CD4-positive, CD25-positive, alpha-beta regulatory T cell (primary cell): ENCODE measurements at regions not wholly inside any gene's neighbourhood (a gene's known extent, or its start where the extent isn't known, plus 50 kb on each side); places are given as distances from the start of the nearest gene placed in this dataset.
A peak's percentile ranks its signal among the peaks of the same experiment; 100 is the strongest.

Experiments used
- ATAC-seq, 2 donors: fragments of 150-1000 bp; cut with Tn5 transposase; one replicate each; pipeline ENCODE4 v1.10.0; 2021; ENCODE audit warnings: low read depth in 2 of 2, moderate number of reproducible peaks in 2 of 2, moderate library complexity in 1 of 2
- DNase-seq, 3 donors: peaks; one replicate each; pipeline versions ENCODE4 v3.0.0 to v3.0.0-alpha.2; 2012 to 2022; ENCODE audit warnings: mixed read lengths in 1 of 3
- H3K27ac ChIP-seq: one replicate; pipeline ENCODE4 v1.7.0; 2013; ENCODE audit warnings: mild to moderate bottlenecking, low read length; ENCODE audit not compliant: insufficient read depth, poor library complexity, severe bottlenecking
- H3K27me3 ChIP-seq: one replicate; pipeline ENCODE4 v1.7.0; 2013; ENCODE audit warnings: low read length; ENCODE audit not compliant: control insufficient read depth, insufficient read depth
- H3K36me3 ChIP-seq: one replicate; pipeline ENCODE4 v1.7.0; 2013; ENCODE audit warnings: mild to moderate bottlenecking, low read length, moderate library complexity; ENCODE audit not compliant: control insufficient read depth, insufficient read depth
- H3K4me1 ChIP-seq: 2 replicates; pipeline ENCODE4 v1.7.0; 2013; ENCODE audit warnings: mild to moderate bottlenecking, low read length; ENCODE audit not compliant: insufficient read depth, control insufficient read depth, poor library complexity, severe bottlenecking
- H3K4me3 ChIP-seq: one replicate; pipeline ENCODE4 v1.7.0; 2013; ENCODE audit warnings: low read depth, mild to moderate bottlenecking, low read length, moderate library complexity
- H3K9me3 ChIP-seq, 2 experiments: 1 replicate in 1 of 2; 2 replicates in 1 of 2; pipeline ENCODE4 v1.7.0; 2013; ENCODE audit warnings: low read length in 2 of 2, mild to moderate bottlenecking in 1 of 2, moderate library complexity in 1 of 2; ENCODE audit not compliant: control insufficient read depth in 2 of 2
- H3K27ac Mint-ChIP-seq, 3 donors: one replicate each; pipeline ENCODE4 v1.8.0; 2020 to 2022; ENCODE audit warnings: mild to moderate bottlenecking in 3 of 3, mixed read lengths in 3 of 3, moderate library complexity in 2 of 3
- H3K27me3 Mint-ChIP-seq: one replicate; pipeline ENCODE4 v1.8.0; 2022; ENCODE audit warnings: mild to moderate bottlenecking, mixed read lengths
- H3K36me3 Mint-ChIP-seq: one replicate; pipeline ENCODE4 v1.8.0; 2020; ENCODE audit warnings: mixed read lengths
- H3K4me1 Mint-ChIP-seq, 4 donors: one replicate each; pipeline ENCODE4 v1.8.0; 2020 to 2022; ENCODE audit warnings: mixed read lengths in 4 of 4, mild to moderate bottlenecking in 1 of 4
- H3K4me3 Mint-ChIP-seq, 4 donors: one replicate each; pipeline ENCODE4 v1.8.0; 2020 to 2022; ENCODE audit warnings: mild to moderate bottlenecking in 4 of 4, mixed read lengths in 4 of 4, moderate library complexity in 3 of 4
- H3K9me3 Mint-ChIP-seq, 7 donors: one replicate each; pipeline ENCODE4 v1.8.0; 2020 to 2022; ENCODE audit warnings: mixed read lengths in 7 of 7, mild to moderate bottlenecking in 3 of 7, moderate library complexity in 2 of 7

GRCh38 chr13:30367296-30367695 lies 55.0 kb upstream of the UBE2L5 start:
- no peak overlapping the region for H3K4me3 ChIP-seq
- no peak overlapping the region for H3K27ac ChIP-seq
- H3K36me3 Mint-ChIP-seq, result peaks cover 53% of the 10 kb centered on the region
- H3K27me3 Mint-ChIP-seq, result no peaks in the 10 kb centered on the region
- no peaks in the 10 kb centered on the region for H3K9me3 ChIP-seq
- peaks cover 6 to 58% (median 44%) of the 10 kb centered on the region in 4 donors for H3K4me1 Mint-ChIP-seq
- peaks cover 72% of the 10 kb centered on the region for H3K36me3 ChIP-seq
- ATAC-seq, result no peak
- H3K27ac Mint-ChIP-seq, result no peak overlapping the region
- no peak overlapping the region for H3K4me3 Mint-ChIP-seq
- DNase-seq, result no peak
- peaks cover 0 to 1% (median 0%) of the 10 kb centered on the region in 7 donors for H3K9me3 Mint-ChIP-seq
- H3K4me1 ChIP-seq, result peaks cover 39% of the 10 kb centered on the region
- no peaks in the 10 kb centered on the region for H3K27me3 ChIP-seq

GRCh38 chr13:30370146-30370545 lies 52.1 kb upstream of the UBE2L5 start:
- Histone ChIP-seq H3K9me3 (no peaks in the 10 kb centered on the region), H3K4me3 (peak overlapping the region; percentile 85), H3K36me3 (peaks cover 44% of the 10 kb centered on the region), H3K27ac (peak overlapping the region; percentile 85), H3K27me3 (no peaks in the 10 kb centered on the region), H3K4me1 (peaks cover 67% of the 10 kb centered on the region)
- Mint-ChIP-seq H3K4me1 (peaks cover 14 to 77% (median 63%) of the 10 kb centered on the region in 4 donors), H3K4me3 (peak overlapping the region; percentile 46 to 80 (median 70)), H3K27ac (peak overlapping the region; percentile 83 to 99 (median 94)), H3K27me3 (peaks cover 5% of the 10 kb centered on the region), H3K9me3 (peaks cover 0 to 1% (median 0%) of the 10 kb centered on the region in 7 donors), H3K36me3 (peaks cover 42% of the 10 kb centered on the region)
- DNase-seq, result no peak
- ATAC-seq, result no peak

GRCh38 chr13:30370916-30371521 lies 51.3 kb upstream of the UBE2L5 start:
- Histone ChIP-seq H3K27ac (peak overlapping the region; percentile 85), H3K9me3 (no peaks in the 10 kb centered on the region), H3K36me3 (peaks cover 35% of the 10 kb centered on the region), H3K27me3 (no peaks in the 10 kb centered on the region), H3K4me1 (peaks cover 75% of the 10 kb centered on the region), H3K4me3 (peak overlapping the region; percentile 85)
- H3K36me3 Mint-ChIP-seq, result peaks cover 35% of the 10 kb centered on the region
- peaks cover 0 to 1% (median 0%) of the 10 kb centered on the region in 7 donors for H3K9me3 Mint-ChIP-seq
- H3K4me3 Mint-ChIP-seq, result peak overlapping the region; percentile 92 to 94 (median 93)
- peaks cover 14 to 81% (median 64%) of the 10 kb centered on the region in 4 donors for H3K4me1 Mint-ChIP-seq
- H3K27ac Mint-ChIP-seq, result peak overlapping the region; percentile 96 to 99 (median 99)
- ATAC-seq, result no peak
- peaks cover 5% of the 10 kb centered on the region for H3K27me3 Mint-ChIP-seq
- DNase-seq, result no peak

- Mint-ChIP-seq H3K27ac (peak overlapping the region; percentile 96 to 99 (median 99)), H3K27me3 (peaks cover 9% of the 10 kb centered on the region), H3K9me3 (peaks cover 0 to 1% (median 0%) of the 10 kb centered on the region in 7 donors), H3K36me3 (peaks cover 31% of the 10 kb centered on the region), H3K4me1 (peaks cover 15 to 85% (median 68%) of the 10 kb centered on the region in 4 donors), H3K4me3 (peak overlapping the region; percentile 92 to 94 (median 93))
- H3K4me1 ChIP-seq, result peaks cover 83% of the 10 kb centered on the region
- H3K27me3 ChIP-seq, result no peaks in the 10 kb centered on the region
- peak overlapping the region; percentile 85 for H3K4me3 ChIP-seq
- peak overlapping the region; percentile 85 for H3K27ac ChIP-seq
- no peaks in the 10 kb centered on the region for H3K9me3 ChIP-seq
- DNase-seq (peak; percentile 38 to 89 (median 77)), ATAC-seq (peak; percentile 41 to 45)
- H3K36me3 ChIP-seq, result peaks cover 28% of the 10 kb centered on the region
Measured at GRCh38 chr13:30371649-30372265, 50.5 kb upstream of the UBE2L5 start.
